GM12875 (cell line): ENCODE measurements at regions not wholly inside any gene's neighbourhood (a gene's known extent, or its start where the extent isn't known, plus 50 kb on each side); places are given as distances from the start of the nearest gene placed in this dataset.

ENCODE experiments used
- H3K4me3 ChIP-seq: one replicate; pipeline ENCODE4 v1.5.1; 2011; ENCODE audit warnings: low read depth, low read length, control low read depth
- TF ChIP-seq, protein P1 (sequence below): IDR thresholded peaks from 2 replicates; pipeline ENCODE4 v1.5.1; 2011; ENCODE audit warnings: low read depth, mild to moderate bottlenecking, control low read depth, inconsistent platforms, low read length, moderate library complexity, borderline replicate concordance; ENCODE audit not compliant: insufficient read depth

- H3K4me3 ChIP-seq: no peak overlapping the region
- TF ChIP-seq, protein P1, sequence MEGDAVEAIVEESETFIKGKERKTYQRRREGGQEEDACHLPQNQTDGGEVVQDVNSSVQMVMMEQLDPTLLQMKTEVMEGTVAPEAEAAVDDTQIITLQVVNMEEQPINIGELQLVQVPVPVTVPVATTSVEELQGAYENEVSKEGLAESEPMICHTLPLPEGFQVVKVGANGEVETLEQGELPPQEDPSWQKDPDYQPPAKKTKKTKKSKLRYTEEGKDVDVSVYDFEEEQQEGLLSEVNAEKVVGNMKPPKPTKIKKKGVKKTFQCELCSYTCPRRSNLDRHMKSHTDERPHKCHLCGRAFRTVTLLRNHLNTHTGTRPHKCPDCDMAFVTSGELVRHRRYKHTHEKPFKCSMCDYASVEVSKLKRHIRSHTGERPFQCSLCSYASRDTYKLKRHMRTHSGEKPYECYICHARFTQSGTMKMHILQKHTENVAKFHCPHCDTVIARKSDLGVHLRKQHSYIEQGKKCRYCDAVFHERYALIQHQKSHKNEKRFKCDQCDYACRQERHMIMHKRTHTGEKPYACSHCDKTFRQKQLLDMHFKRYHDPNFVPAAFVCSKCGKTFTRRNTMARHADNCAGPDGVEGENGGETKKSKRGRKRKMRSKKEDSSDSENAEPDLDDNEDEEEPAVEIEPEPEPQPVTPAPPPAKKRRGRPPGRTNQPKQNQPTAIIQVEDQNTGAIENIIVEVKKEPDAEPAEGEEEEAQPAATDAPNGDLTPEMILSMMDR: no peak
Measured at GRCh38 chrX:68941385-68941952, 112.6 kb downstream of the EFNB1 start.

DNA sequence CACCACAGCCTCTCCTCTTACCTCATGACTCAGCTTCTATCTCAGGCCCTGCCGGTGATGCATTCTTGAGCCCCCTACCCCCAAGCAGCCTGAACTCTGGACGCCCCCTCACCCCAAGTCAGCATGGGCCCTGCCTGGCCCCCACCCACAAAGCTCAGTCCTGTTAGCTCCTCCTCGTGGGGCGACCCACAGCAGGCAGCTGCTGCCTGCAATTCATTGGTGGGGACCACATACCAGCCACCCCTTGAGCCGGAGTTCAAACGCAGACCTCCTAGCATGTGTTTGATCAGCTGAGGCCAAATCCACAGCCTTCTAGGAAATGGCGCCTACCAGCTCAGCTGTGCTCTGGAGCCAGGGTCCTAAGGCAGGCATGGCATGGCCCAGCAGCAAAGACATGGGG lies 111.8 kb downstream of the EFNB1 start:
- H3K4me3 ChIP-seq: no peak overlapping the region
- TF ChIP-seq, protein P1: no peak

DNA sequence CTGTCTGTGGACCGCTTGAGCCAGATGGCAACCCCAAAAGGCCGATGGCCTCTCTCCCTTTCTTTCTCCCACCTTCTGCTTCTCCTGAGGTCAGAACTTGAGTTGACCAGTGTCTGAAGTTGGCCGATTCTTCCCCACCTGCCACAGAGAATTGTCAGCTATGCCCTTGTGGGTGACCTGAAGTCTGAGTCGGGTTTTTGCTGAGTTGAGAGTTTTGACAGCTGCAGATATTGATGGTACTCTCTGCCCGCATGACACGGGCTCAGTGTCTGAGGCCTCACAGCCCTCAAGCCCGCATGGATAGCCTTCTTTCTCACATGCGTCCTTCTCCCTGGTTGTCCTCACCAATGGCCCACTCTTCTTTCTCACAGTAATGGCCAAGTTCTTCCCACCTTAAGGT lies 111.0 kb downstream of the EFNB1 start:
- no peak overlapping the region for H3K4me3 ChIP-seq
- TF ChIP-seq, protein P1: no peak

DNA sequence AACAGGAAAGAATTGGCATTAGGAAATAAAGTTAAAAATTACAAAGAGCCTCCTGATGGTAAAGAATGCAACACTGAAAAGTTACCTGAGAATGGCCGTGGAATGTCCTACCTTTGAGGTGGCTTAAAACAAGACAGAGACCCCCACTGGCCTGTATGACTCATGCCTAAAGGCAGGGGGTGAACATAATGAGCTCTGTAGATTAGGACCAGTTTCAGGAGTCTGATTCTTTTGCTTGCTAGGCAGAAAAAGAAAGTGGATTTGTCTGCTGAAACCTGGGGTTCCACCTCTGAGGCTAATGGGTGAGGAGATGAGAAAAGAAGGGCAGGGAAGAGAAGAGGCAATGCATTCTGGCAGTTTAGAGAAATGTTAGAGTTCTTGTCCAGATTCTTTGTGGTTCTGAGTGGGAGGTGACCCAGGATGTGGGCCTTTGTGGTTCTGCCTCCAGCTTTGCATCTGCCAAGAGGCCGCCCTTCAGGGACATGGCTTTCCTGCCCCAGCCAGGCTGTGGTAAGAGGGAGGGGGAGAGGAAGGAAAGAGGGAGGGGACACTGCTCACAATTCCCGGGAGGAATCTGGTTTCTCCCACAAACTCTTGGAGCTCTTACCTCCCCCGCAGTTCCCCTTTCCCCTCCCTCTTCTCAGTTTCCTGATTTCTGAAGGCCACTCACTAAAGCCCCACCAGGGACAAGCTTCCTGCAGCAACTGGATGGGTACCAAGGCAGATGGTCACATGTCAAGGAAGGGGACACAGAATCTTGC lies 109.6 kb downstream of the EFNB1 start:
- TF ChIP-seq, protein P1: no peak
- H3K4me3 ChIP-seq: no peak overlapping the region

- H3K4me3 ChIP-seq: no peak overlapping the region
- TF ChIP-seq, protein P1: no peak
Measured at GRCh38 chrX:68937581-68937980, 108.8 kb downstream of the EFNB1 start.

DNA sequence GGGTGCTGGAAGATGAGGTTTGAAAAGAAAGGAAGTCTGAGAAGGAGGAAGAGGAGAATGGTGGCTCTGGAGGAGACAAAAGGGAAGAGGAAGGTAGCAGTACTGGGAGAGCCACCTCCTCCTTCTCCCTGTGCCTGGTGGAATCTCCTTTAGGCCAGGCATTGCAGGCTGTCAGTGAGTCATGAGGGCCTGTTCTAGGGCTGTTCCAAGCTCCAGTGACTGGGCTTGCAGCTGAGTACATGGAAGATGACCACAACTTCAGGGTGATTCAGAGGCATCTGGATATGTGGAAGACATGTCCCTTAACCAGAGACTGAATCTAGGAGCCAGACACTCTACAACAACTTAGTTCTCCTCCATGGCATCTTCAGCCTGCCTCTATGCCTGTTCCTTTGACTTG lies 107.8 kb downstream of the EFNB1 start:
- no peak overlapping the region for H3K4me3 ChIP-seq
- TF ChIP-seq, protein P1: no peak

GRCh38 chrX:68936126-68936525 lies 107.3 kb downstream of the EFNB1 start:
- no peak overlapping the region for H3K4me3 ChIP-seq
- TF ChIP-seq, protein P1: no peak
